Astrocyte (in vitro differentiated cells and primary cell): ENCODE measurements at regions not wholly inside any gene's neighbourhood (a gene's known extent, or its start where the extent isn't known, plus 50 kb on each side); places are given as distances from the start of the nearest gene placed in this dataset.

Experiments used
- CTCF ChIP-seq: IDR thresholded peaks from 2 replicates; pipeline ENCODE4 v1.5.1; 2011; ENCODE audit warnings: low read depth, mild to moderate bottlenecking, inconsistent platforms, low read length, moderate library complexity; ENCODE audit not compliant: insufficient read depth
- EZH2 ChIP-seq: IDR thresholded peaks from 2 replicates; pipeline ENCODE4 v1.6.1; 2012; ENCODE audit warnings: mild to moderate bottlenecking, low read length, inconsistent platforms; ENCODE audit not compliant: insufficient read depth

GRCh38 chr18:71049893-71050292 lies 761.0 kb downstream of the SOCS6 start:
- TF ChIP-seq CTCF (no peak), EZH2 (no peak)
